HG03439 (cell line): ENCODE measurements at regions not wholly inside any gene's neighbourhood (a gene's known extent, or its start where the extent isn't known, plus 50 kb on each side); places are given as distances from the start of the nearest gene placed in this dataset.

ENCODE experiments used
- ATAC-seq: cut with Tn5 transposase; IDR thresholded peaks from one replicate; pipeline ENCODE4 v1.9.1; 2021; ENCODE audit warnings: mild to moderate bottlenecking, moderate library complexity; ENCODE audit not compliant: unreplicated experiment

DNA sequence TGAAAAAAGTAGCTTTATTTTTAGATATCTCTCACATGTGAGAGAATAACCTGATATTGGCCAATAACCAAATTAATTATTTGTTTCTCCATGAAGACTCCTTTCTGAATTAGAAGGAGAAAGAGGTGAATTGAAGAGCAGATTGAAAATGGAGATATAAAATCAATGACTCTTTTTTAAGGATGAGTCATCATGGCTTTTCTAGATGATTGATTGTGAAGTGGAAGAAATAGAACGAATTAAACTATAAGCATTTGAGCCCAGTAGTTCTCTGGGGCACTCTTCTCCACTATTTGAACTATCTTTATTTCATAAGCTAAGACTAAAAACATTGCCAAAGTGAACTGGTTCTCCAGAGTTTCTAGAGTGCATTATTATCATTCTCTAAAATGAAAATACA lies 137.2 kb upstream of the EDNRA start:
- no peak for ATAC-seq

DNA sequence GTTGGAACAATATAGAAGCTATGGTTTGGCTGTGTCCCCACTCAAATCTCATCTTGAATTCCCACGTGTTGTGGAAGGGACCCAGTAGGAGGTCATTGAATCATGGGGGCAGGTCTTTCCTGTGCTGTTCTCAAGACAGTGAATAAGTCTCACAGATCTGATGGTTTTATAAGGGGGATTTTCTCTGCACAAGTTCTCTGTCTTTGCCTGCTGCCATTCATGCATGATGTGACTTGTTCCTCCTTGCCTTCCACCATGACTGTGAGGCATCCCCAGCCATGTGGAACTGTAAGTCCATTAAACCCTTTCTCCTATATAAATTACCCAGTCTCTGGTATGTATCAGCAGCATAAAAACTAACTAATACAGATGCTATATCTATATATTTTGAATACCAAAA lies 135.2 kb upstream of the EDNRA start:
- ATAC-seq = no peak

DNA sequence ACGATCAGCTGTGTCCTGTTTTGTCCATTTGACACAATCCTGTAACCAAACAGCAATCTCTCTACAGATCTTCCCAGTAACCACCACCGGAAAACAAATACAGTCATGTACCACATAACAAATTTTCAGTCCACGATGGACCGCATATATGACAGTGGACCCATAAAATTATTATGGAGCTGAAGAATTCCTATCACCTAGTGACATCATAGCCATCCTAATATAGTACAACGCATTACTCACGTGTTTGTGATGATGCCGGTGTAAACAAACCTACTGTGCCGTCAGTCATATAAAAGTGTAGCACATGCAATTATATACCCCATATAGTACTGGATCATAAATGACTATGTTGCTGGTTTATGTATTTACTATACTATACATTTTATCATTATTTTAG lies 133.7 kb upstream of the EDNRA start:
- ATAC-seq = no peak

DNA sequence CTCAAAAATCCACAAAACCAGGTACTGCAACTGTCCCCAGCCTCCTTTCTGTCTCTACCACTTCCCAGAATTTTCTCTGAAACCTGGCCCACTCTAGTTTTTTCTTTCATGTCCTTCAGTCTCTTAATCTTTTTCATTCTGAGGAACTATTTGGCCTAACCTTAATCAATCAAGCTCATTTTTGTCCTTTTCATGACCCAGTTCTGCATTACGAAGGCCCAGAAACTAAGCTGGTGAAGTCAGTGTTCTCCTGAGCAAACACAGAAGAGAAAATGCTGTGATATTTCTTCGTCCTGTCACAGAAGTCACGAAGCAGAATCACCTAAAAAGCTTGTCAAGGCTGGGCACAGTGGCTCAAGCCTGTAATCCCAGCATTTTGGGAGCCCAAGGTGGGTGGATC lies 131.7 kb upstream of the EDNRA start:
- no peak for ATAC-seq

DNA sequence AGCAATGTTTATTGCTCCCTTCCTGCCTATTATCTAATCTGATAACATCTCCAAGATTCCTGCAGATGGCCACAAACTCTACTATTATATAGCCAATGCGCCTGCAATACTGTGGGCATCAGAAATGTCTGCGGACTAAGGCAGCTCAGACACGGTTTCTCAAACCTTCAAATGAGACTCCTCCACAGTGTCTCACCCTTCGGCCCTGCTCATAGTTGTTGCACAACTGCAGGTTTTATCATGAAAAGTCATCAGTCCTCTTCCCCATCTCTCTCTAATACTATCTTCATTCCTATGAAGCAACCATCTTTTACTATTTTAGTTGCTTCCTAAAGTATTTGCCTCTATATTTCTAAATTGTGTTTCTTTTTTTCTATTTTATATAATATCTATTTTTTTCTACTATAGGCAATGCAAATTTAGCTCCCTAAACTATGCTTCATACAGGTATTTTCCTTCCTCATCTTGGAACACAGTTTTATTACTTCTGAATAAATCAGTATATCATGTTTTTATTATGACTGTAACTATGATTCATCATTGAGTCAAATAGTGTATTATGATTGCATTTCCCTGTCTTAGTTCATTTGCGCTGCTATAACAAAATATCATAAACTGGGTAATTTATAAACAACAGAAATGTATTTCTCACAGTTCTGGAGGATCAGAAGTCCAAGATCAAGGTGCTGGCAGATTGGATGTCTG lies 129.7 kb upstream of the EDNRA start:
- ATAC-seq = no peak

DNA sequence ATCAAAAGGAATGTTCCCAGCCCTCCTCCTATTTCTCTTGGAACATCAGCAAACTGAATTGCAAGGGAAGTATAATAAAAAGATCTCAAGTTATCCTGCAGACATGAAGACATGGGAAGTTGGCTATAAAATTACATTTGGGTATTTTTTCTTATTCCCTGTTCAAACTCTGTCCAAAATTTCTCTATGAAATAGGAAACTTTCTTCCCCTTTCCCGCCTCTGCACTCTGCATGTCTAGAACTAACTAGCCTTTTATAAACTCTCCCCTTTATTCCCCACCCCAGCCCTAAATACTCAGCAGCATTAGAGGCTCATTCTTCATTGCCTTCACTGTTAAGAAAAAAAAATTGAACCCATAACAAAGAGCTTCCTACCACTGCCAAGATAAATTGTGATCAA lies 126.7 kb upstream of the EDNRA start:
- no peak for ATAC-seq

GRCh38 chr4:147355032-147355656 lies 125.8 kb upstream of the EDNRA start:
- ATAC-seq = no peak

DNA sequence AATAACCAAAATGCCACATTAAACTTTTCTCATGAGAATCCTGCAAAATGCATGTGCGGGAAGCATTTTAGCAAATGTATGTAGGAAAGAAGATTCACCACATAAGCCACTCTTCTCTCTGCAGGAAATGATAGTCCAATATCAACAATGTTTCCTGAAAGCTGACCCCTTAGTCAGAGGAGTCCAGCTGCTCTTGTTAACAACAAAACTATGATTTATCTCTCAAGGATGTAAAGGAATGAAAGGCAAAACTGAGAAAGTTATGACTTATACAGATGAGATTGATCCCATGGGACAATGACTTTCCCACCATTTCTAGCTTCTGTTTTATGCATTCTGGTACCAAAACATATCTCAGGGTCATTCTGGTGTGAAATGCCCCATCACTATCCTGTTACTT lies 125.0 kb upstream of the EDNRA start:
- no peak for ATAC-seq

GRCh38 chr4:147360301-147360700 lies 120.6 kb upstream of the EDNRA start:
- ATAC-seq = no peak

GRCh38 chr4:147361726-147362125 lies 119.2 kb upstream of the EDNRA start:
- ATAC-seq = no peak

- ATAC-seq = no peak
These were observed 118.0 kb upstream of the EDNRA start for GRCh38 chr4:147362938-147363337.

- no peak for ATAC-seq
These were observed 117.4 kb upstream of the EDNRA start for GRCh38 chr4:147363514-147363913.

DNA sequence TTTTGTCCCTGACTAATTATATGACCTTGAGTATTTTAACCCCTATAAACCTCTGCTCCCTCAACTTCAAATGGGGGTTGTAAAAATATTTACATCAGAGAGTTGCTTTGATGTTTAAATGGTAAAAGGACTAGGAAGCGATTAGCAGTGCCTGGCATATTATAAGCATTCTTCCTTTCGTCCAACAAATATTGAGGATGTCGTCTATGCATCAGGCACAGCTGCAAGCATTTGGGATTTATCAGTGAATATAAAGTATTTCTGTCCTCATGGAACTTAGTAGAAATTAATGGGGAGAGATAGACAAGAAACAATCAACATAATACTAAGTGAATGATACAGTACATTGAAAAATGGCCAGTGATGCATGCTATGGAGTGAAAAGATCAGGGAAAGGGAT lies 115.5 kb upstream of the EDNRA start:
- ATAC-seq = no peak

GRCh38 chr4:147366164-147366563 lies 114.7 kb upstream of the EDNRA start:
- ATAC-seq = no peak

GRCh38 chr4:147367891-147368290 lies 113.0 kb upstream of the EDNRA start:
- ATAC-seq = no peak

- ATAC-seq = no peak
These were observed 111.9 kb upstream of the EDNRA start for GRCh38 chr4:147368948-147369347.

DNA sequence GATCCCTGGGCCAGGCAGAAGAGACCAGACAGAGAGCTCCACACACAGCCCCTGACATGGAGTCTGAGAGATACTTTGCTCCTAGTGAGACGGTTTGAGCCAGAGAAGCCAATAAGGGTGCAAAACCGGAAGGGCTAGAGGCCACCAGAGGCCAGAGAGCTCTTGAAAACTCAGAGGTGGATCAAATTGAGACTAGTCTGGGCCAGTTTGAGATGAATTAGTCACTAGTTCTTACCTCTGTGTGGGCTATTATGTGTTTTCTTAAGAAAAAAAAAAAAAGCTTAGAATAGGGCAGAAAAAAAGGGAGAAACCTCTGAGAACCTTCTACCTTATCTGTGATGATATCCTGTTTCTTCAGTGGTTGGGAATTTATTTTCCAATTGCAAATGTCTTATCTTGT lies 110.4 kb upstream of the EDNRA start:
- ATAC-seq = no peak

DNA sequence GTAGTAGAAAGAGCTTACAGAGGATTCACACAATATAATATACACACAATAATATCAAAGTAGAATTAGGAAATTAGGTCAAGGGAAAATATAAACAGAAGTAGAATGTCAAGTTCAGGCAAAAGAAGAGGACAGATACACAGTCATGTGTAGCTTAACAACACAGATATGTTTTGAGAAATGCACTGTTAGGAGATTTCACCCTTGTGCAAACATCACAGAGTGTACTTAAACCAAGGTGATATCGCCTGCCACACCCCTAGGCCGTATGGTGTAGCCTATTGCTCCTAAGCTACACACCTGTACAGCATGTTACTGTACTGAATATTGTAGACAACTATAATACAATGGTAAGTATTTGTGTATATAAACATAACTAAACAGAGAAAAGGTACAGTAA lies 110.0 kb upstream of the EDNRA start:
- no peak for ATAC-seq

DNA sequence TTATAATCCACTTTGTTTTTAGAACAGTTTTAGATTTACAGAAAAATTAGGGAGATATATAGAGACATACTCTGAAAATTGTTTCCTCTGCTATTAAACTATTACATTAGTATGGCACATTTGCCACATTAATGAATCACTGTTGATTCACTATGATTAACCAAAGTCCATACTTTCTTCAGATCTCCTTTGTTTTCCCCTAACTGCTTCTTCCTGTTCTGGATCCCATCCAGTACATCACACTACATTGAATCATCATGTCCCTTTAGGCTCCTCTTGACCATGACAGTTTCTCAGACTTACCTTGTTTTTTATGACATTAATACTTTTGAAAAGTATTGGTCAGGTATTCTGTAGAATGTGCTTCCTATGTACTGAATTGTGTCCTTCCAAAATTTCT lies 109.2 kb upstream of the EDNRA start:
- no peak for ATAC-seq

DNA sequence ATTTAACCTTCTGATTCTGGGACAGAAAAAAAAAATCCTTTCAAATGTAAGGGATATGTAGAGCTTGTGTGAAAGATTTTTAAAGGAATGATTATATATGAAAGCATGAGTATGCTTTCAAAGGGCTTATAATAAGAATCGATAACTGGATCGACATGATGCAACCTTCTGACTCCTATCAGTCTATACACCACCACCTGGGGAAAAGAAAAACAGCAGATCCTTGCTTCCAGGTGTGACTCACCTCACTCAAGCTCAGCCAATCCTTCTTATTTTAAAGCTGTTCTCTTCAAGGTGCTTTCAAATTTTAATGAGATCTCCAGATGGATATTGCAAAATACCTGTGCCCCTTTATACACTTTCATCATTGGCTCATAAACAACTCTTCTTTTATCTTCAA lies 102.1 kb upstream of the EDNRA start:
- ATAC-seq = no peak

DNA sequence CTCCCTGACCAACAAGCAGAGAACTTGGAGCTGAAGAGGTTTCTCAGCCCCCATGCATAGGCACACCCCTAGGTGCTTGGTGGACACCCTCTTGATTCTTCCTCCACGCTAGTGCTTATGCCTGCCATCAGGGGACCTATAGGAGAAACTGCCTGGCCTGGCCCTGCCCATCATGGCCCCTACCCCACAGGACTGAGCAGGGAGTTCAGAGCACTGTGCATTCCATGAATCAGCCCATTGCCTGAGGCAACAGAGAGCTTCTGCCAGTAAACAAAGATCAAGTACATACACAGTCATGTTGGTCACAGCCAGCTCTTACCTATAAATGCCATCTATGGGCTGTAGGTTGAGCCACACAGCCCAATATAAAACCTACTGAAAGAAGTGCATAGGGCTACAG lies 99.1 kb upstream of the EDNRA start:
- no peak for ATAC-seq

DNA sequence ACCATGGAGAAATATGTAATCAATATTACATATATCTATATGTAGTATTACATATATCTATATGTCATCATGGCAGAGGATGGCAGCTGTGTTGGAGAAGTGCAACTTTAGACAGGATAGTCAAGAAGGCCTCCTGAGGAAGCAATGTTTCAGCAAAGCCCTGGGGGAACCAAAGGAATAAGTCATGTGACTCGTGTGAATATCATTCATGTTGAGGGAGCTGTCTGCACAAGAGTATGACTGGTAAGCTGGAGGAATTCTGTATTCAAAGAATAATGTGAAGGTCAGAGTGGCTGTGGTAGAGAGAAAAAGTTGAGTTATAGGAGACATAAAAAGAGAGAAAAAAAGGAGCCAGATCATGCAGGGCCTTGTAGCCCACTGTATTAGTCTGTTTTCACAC lies 92.9 kb upstream of the EDNRA start:
- no peak for ATAC-seq

- no peak for ATAC-seq
These were observed 84.8 kb upstream of the EDNRA start for GRCh38 chr4:147396105-147396504.
